GM10266 (cell line): ENCODE measurements at regions not wholly inside any gene's neighbourhood (a gene's known extent, or its start where the extent isn't known, plus 50 kb on each side); places are given as distances from the start of the nearest gene placed in this dataset.

Experiments
- DNase-seq: peaks from one replicate; pipeline ENCODE4 v3.0.0; 2012; ENCODE audit errors: extremely low spot score
- CTCF ChIP-seq: IDR thresholded peaks from 2 replicates; pipeline ENCODE4 v1.5.1; 2012; ENCODE audit warnings: mild to moderate bottlenecking, low read depth; ENCODE audit not compliant: control insufficient read depth, insufficient read depth; ENCODE audit errors: missing control alignments

DNA sequence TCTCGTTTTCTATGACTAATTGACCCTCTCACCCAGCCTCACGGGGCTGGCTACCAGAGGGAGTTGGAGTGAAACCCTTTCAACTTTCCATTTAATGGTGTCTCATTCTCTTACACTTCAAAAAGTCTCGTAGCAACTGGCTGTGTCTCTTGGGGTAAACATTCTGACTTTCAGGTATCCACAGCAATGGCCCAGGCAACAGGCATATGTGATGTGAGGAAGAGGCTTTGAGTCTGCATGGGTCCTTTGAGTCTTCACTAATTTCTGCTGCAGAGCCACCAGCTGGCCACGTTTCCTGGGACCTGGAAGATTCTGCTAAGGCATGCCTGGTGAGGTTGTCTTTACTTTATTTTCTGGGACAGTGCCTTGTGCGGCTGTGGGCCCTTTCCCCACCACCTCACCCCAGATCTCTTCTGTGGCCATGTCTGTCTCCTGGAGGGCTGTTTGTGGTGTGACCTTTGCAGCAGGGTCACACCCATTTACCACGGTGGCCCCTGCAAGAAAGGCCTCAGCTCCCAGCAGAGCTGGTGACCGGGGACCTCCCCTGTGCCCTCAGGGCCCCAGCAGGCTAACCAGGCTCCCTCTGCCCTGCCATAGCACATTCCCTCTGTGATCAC is 112.5 kb upstream of the FRG1 start:
- TF ChIP-seq CTCF, result no peak
- no peak for DNase-seq

- no peak for DNase-seq
- TF ChIP-seq CTCF, result no peak
Measured at GRCh38 chr4:189832528-189832927, 108.1 kb upstream of the FRG1 start.

DNA sequence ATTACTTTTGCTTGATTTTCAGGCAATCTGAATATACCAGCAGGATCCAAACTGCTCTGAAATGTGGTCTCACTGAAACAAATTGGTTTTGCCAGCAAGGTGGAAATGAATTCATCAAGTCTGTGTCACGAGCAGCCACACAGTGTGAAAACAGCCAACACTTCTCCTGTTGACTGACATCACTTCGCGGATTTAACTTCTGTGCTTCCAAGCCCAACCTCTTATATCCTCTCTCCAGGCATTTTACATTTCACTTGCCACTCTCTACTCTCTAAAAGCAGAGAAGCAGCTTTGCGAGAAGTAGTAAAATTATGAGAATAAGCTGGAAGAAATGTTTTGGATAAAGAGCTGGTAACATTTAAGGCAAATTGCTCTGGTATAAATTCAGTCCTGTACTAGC is 106.1 kb upstream of the FRG1 start:
- TF ChIP-seq CTCF, result no peak
- no peak for DNase-seq

DNA sequence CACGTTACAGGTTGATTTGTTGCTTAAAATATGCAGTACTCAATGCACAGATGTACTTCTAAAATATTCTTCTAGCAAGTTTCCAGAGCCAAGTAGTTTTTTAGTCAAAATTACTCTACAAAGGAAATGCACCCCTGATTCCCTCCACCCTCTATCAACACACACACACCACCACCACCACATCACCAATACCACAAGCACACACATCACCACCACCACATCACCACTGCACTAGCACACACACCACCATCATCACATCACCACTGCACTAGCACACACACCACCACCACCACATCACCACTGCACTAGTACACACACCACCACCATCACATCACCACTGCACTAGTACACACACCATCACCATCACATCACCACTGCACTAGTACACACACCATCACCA is 105.2 kb upstream of the FRG1 start:
- DNase-seq, result no peak
- TF ChIP-seq CTCF, result no peak

DNA sequence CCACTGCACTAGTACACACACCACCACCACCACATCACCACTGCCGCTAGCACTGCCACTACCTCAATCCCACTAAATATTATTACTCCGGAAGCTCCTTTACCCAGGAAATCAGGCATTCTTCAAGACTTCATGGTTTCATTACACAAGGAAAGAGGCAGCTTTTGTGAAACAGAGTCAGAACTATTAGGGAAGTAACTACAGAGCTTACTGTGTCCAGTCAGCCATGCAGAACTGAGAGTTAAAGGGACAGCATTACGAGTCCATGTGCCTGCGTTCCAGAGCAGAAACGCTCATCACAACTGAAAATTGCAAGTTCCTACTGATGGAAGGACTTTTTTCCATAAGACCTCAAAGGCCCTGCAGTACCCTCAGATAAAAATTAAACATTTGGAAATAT is 103.2 kb upstream of the FRG1 start:
- no peak for TF ChIP-seq CTCF
- DNase-seq, result no peak

DNA sequence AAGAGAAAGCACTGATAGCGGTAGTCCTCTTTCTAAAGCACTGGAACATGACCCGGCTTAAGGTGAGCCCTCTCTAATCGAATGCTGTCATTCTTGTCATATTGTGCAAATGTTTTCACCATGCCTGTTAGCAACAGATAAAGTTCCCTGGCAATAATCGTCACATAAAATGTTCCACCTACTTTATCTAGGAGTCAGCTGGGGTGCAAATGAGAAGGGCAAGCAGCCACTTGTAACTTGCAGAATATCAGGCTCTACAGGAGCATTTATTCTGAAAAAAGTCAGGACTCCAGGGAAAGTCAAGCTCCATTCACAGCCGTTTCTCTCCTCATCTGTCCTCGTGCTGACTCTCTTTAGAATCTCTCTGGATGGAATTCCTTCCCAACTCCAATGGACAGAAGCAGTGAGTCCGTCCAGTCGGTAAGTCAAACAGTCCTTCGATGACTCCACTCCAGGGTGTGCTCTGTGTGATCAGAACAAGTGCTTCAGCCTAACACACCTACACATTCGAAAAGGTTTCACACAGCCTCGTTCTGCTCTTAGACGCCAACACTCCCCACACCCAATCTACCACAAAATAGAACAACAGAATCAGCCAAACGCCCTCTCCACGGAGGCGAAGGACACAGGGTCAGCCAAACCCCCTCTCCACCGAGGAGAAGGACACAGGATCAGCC is 101.7 kb upstream of the FRG1 start:
- DNase-seq, result no peak
- no peak for TF ChIP-seq CTCF

- no peak for DNase-seq
- TF ChIP-seq CTCF, result no peak
Measured at GRCh38 chr4:189840356-189840755, 100.3 kb upstream of the FRG1 start.
